K562 (cell line): ENCODE measurements at regions not wholly inside any gene's neighbourhood (a gene's known extent, or its start where the extent isn't known, plus 50 kb on each side); places are given as distances from the start of the nearest gene placed in this dataset.

ENCODE experiments used
- ATAC-seq: fragments of 200-7000 bp; cut with Tn5 transposase; 3 replicates; pipeline ENCODE4 v1.9.1; 2020; ENCODE audit warnings: moderate library complexity
- BruUV-seq: library from RNA; stranded (reverse); fragments of 400-500 nt; replicated peaks from 2 replicates; lab custom pipeline; 2021; lab: Mats Ljungman, UMichigan
- CTCF ChIA-PET: fragments of 300-600 bp; formaldehyde crosslinking; extraction: SDS; loops from one replicate; lab custom pipeline; 2021; ENCODE audit warnings: low intra/inter-chr PET ratio; lab: Yijun Ruan, JAX
- POLR2A ChIA-PET: fragments of 300-600, 350-650 bp; sonication (Branson Sonifier 250); formaldehyde crosslinking; extraction: SDS; loops from one replicate; lab custom pipeline; 2021; ENCODE audit warnings: antibody characterized with exemption, inconsistent platforms; lab: Yijun Ruan, JAX
- DNase-seq, 4 experiments: peaks; one replicate each; pipeline versions ENCODE4 v3.0.0 to v3.0.0-alpha.2; 2011 to 2018; ENCODE audit warnings: low spot score in 3 of 4, mixed read lengths in 3 of 4; ENCODE audit errors: extremely low read depth in 1 of 4
- FAIRE-seq: peaks from 2 replicates; lab custom pipeline; 2011; peaks lifted over from hg19 to GRCh38; lab: Jason Lieb, UNC
- H2AFZ ChIP-seq: 2 replicates; pipeline ENCODE4 v1.6.0; 2011; ENCODE audit warnings: low read depth, low read length, control low read depth, inconsistent platforms
- H3K27ac ChIP-seq: fragments of 200-600 bp; 3 replicates; pipeline ENCODE4 v1.8.0; 2011; ENCODE audit warnings: low read depth, mild to moderate bottlenecking, control low read depth, inconsistent platforms, low read length, moderate library complexity, mixed read lengths; ENCODE audit errors: extremely low read depth
- H3K27me3 ChIP-seq, 2 experiments: fragments of 300-600 bp in 1 of 2; 2 replicates in 1 of 2; 3 replicates in 1 of 2; pipeline versions ENCODE4 v1.6.0 to v1.8.0; 2011; ENCODE audit warnings: inconsistent platforms in 2 of 2, low read length in 2 of 2, mild to moderate bottlenecking in 1 of 2, mixed read lengths in 1 of 2, moderate library complexity in 1 of 2; ENCODE audit not compliant: control insufficient read depth in 2 of 2, insufficient read depth in 2 of 2
- H3K36me3 ChIP-seq: fragments of 300-600 bp; 3 replicates; pipeline ENCODE4 v1.8.0; 2011; ENCODE audit warnings: mild to moderate bottlenecking, low read length, inconsistent platforms; ENCODE audit not compliant: control insufficient read depth, insufficient read depth
- H3K4me1 ChIP-seq, 2 experiments: fragments of 200-600 bp in 1 of 2; replicated peaks in 1 of 2; 2 replicates in 1 of 2; 3 replicates in 1 of 2; pipeline versions ENCODE4 v1.5.1 to v1.8.0; 2011; ENCODE audit warnings: inconsistent platforms in 2 of 2, low read length in 2 of 2, mild to moderate bottlenecking in 1 of 2, mixed read lengths in 1 of 2, moderate library complexity in 1 of 2; ENCODE audit not compliant: control insufficient read depth in 2 of 2, insufficient read depth in 2 of 2
- H3K4me2 ChIP-seq: 2 replicates; pipeline ENCODE4 v1.6.1; 2011; ENCODE audit warnings: low read length, control low read depth, inconsistent platforms, mixed read lengths; ENCODE audit not compliant: insufficient read depth
- H3K4me3 ChIP-seq: fragments of 200-600 bp; sonication (generic), shearing (Covaris generic); 2 replicates; pipeline ENCODE4 v1.5.1; 2016; ENCODE audit warnings: control low read depth, inconsistent platforms
- H3K79me2 ChIP-seq: fragments of 200-600 bp; 3 replicates; pipeline ENCODE4 v1.8.0; 2011; ENCODE audit warnings: low read length, inconsistent platforms; ENCODE audit not compliant: control insufficient read depth, insufficient read depth
- H3K9ac ChIP-seq, 2 experiments: 2 replicates each; pipeline versions ENCODE4 v1.6.0 to v1.6.1; 2011; ENCODE audit warnings: low read depth in 2 of 2, low read length in 2 of 2, control low read depth in 1 of 2, inconsistent platforms in 1 of 2, mild to moderate bottlenecking in 1 of 2, mixed read lengths in 1 of 2; ENCODE audit not compliant: insufficient read depth in 1 of 2
- H3K9me1 ChIP-seq: one replicate; pipeline ENCODE4 v1.6.0; 2011; ENCODE audit warnings: inconsistent platforms, mild to moderate bottlenecking, low read length, moderate library complexity; ENCODE audit not compliant: control insufficient read depth, insufficient read depth
- H3K9me3 ChIP-seq: replicated peaks from 2 replicates; pipeline ENCODE4 v1.5.1; 2011; ENCODE audit warnings: low read depth, low read length, inconsistent platforms; ENCODE audit not compliant: control insufficient read depth, insufficient read depth
- H4K20me1 ChIP-seq: replicated peaks from 2 replicates; pipeline ENCODE4 v1.6.1; 2011; ENCODE audit warnings: low read length, inconsistent platforms, mixed read lengths; ENCODE audit not compliant: control insufficient read depth, insufficient read depth
- CCAR2 ChIP-seq: fragments of 200-400 bp; formaldehyde crosslinking; IDR thresholded peaks from 2 replicates; pipeline ENCODE4 v1.6.1; 2017; ENCODE audit warnings: mild to moderate bottlenecking, low read depth, low read length
- CGGBP1 ChIP-seq: fragments of 250-450 bp; sonication (Bioruptor Pico); IDR thresholded peaks from 2 replicates; pipeline ENCODE4 v1.9.0; 2021; ENCODE audit warnings: mild to moderate bottlenecking
- FOXM1 ChIP-seq, 2 experiments: fragments of 450-650 bp in 1 of 2; sonication (generic) in 1 of 2; formaldehyde crosslinking in 1 of 2; IDR thresholded peaks; 2 replicates each; pipeline versions ENCODE4 v1.6.1 to v1.9.0; 2017 to 2022; ENCODE audit warnings: low read depth in 2 of 2, mild to moderate bottlenecking in 2 of 2, missing genetic modification reagents in 1 of 2, moderate library complexity in 1 of 2
- MEIS2 ChIP-seq: fragments of 450-650 bp; IDR thresholded peaks from 2 replicates; pipeline ENCODE4 v1.6.1; 2014; ENCODE audit warnings: mild to moderate bottlenecking; ENCODE audit not compliant: partially characterized antibody
- MITF ChIP-seq: IDR thresholded peaks from 2 replicates; pipeline ENCODE4 v1.6.1; 2014; ENCODE audit warnings: antibody characterized with exemption
- MTF1 ChIP-seq: fragments of 250-450 bp; sonication (Bioruptor Pico); IDR thresholded peaks from 2 replicates; pipeline ENCODE4 v1.9.0; 2021; ENCODE audit warnings: moderate library complexity, mild to moderate bottlenecking, inconsistent platforms, borderline replicate concordance
- PHF8 ChIP-seq: fragments of 200-600 bp; sonication (generic); IDR thresholded peaks from 2 replicates; pipeline ENCODE4 v1.6.1; 2012; ENCODE audit warnings: mixed run types, mild to moderate bottlenecking, inconsistent platforms, low read length, moderate library complexity, borderline replicate concordance
- RFX5 ChIP-seq: IDR thresholded peaks from 2 replicates; pipeline ENCODE4 v1.6.1; 2011; ENCODE audit warnings: low read depth, mild to moderate bottlenecking, improper control_type of control experiment, low read length
- SMAD2 ChIP-seq: fragments of 150-350 bp; IDR thresholded peaks from 2 replicates; pipeline ENCODE4 v1.6.1; 2014; ENCODE audit warnings: low read depth, mild to moderate bottlenecking, low read length
- TGIF2 ChIP-seq: sonication (generic); formaldehyde crosslinking; IDR thresholded peaks from 2 replicates; pipeline ENCODE4 v1.8.1; 2022; ENCODE audit warnings: mild to moderate bottlenecking, missing genetic modification reagents, moderate library complexity
- YY1 ChIP-seq, 3 experiments: IDR thresholded peaks; 2 replicates each; pipeline ENCODE4 v1.6.1; 2011; ENCODE audit warnings: low read length in 2 of 3, mild to moderate bottlenecking in 2 of 3, moderate library complexity in 2 of 3, borderline replicate concordance in 1 of 3, control low read depth in 1 of 3, low read depth in 1 of 3; ENCODE audit not compliant: insufficient read depth in 3 of 3, insufficient replicate concordance in 2 of 3, control insufficient read depth in 1 of 3, insufficient read length in 1 of 3; ENCODE audit errors: extremely low read depth in 1 of 3
- ZBTB9 ChIP-seq: fragments of 450-650 bp; formaldehyde crosslinking; IDR thresholded peaks from 2 replicates; pipeline ENCODE4 v1.4.0; 2020; ENCODE audit warnings: mild to moderate bottlenecking, moderate library complexity
- ZNF165 ChIP-seq: fragments of 250-450 bp; sonication (Bioruptor Pico); IDR thresholded peaks from 2 replicates; pipeline ENCODE4 v1.4.0; 2020; ENCODE audit warnings: borderline replicate concordance
- ZNF584 ChIP-seq: fragments of 200-800 bp; sonication (Bioruptor generic); IDR thresholded peaks from 2 replicates; pipeline ENCODE4 v1.6.1; 2016; ENCODE audit warnings: low read depth, mild to moderate bottlenecking, missing genetic modification characterization, missing compliant biosample characterization
- ZNF764 ChIP-seq: fragments of 250-450 bp; sonication (Bioruptor Pico); IDR thresholded peaks from 2 replicates; pipeline ENCODE4 v1.4.0; 2020; ENCODE audit warnings: low read depth, mild to moderate bottlenecking, moderate library complexity
- ZSCAN32 ChIP-seq: fragments of 450-650 bp; formaldehyde crosslinking; IDR thresholded peaks from 2 replicates; pipeline ENCODE4 v1.4.0; 2020; ENCODE audit warnings: mild to moderate bottlenecking, moderate library complexity
- in situ Hi-C: fragments of 300-500 bp; cut with MboI; formaldehyde crosslinking; loops from 4 replicates; pipeline ENCODE4 v1.15.0; 2018; ENCODE audit warnings: inconsistent platforms, mixed read lengths
- intact Hi-C: fragments of 100-400 bp; cut with micrococcal nuclease; formaldehyde crosslinking; loops from 2 replicates; pipeline ENCODE4 v1.14.2; 2022

- Histone ChIP-seq H3K4me2 (no peak overlapping the region), H3K9me1 (no peaks in the 10 kb centered on the region), H2AFZ (no peak overlapping the region), H3K27ac (no peak overlapping the region), H3K27me3 (no peaks in the 10 kb centered on the region), H3K36me3 (no peaks in the 10 kb centered on the region), H3K9me3 (no peaks in the 10 kb centered on the region), H3K4me1 (no peaks in the 10 kb centered on the region; a peak in 1 of 5 replicates), H4K20me1 (no peaks in the 10 kb centered on the region), H3K9ac (no peak overlapping the region), H3K79me2 (no peaks in the 10 kb centered on the region), H3K4me3 (no peak overlapping the region)
- POLR2A ChIA-PET: no interaction called here
- DNase-seq (no peak), ATAC-seq (no peak), FAIRE-seq (no peak)
- TF ChIP-seq PHF8 (no peak), MTF1 (no peak), YY1 (IDR thresholded peaks at IDR 0.05; ENCODE audit: borderline replicate concordance in 1 of 3, control insufficient read depth in 1 of 3, extremely low read depth in 1 of 3, insufficient read depth in 3 of 3, insufficient read length in 1 of 3, insufficient replicate concordance in 2 of 3, low read depth in 1 of 3, low read length in 2 of 3) (no peak), ZBTB9 (CRISPR knock-in tag) (no peak), ZNF165 (CRISPR knock-in tag) (no peak), MITF (no peak), TGIF2 (CRISPR knock-in tag) (no peak), CCAR2 (no peak), SMAD2 (no peak), FOXM1 (IDR thresholded peaks at IDR 0.05; ENCODE audit: low read depth) (no peak), FOXM1 (CRISPR knock-in tag; IDR thresholded peaks at IDR 0.05; ENCODE audit: low read depth) (no peak), CGGBP1 (CRISPR knock-in tag) (no peak), RFX5 (no peak), ZSCAN32 (CRISPR knock-in tag) (no peak), ZNF584 (CRISPR knock-in tag) (no peak), ZNF764 (no peak), MEIS2 (no peak)
- intact Hi-C loops: no loop called here
- in situ Hi-C loops: no loop called here
- CTCF ChIA-PET: no interaction called here
- no TSS peak for BruUV-seq
Observed at GRCh38 chr12:47601071-47601470, 104.8 kb downstream of the RPAP3 start.
